Caco-2 (cell line): ENCODE measurements at regions not wholly inside any gene's neighbourhood (a gene's known extent, or its start where the extent isn't known, plus 50 kb on each side); places are given as distances from the start of the nearest gene placed in this dataset.

Experiments
- BruUV-seq: library from RNA; stranded (reverse); fragments of 400-500 nt; replicated peaks from 2 replicates; lab custom pipeline; 2021; lab: Mats Ljungman, UMichigan
- CTCF ChIA-PET: fragments of 300-600 bp; sonication (Branson Sonifier 250); formaldehyde crosslinking; loops from one replicate; lab custom pipeline; 2022; ENCODE audit warnings: antibody characterized with exemption; lab: Charles Lee
- POLR2A ChIA-PET: fragments of 300-600 bp; sonication (Branson Sonifier 250); formaldehyde crosslinking; loops from one replicate; lab custom pipeline; 2022; ENCODE audit warnings: antibody characterized with exemption; lab: Charles Lee
- DNase-seq, 2 experiments: peaks; one replicate each; pipeline versions ENCODE4 v3.0.0 to v3.0.0-alpha.2; 2020 to 2022
- H3K27me3 ChIP-seq: replicated peaks from 2 replicates; pipeline ENCODE4 v1.6.0; 2011; ENCODE audit warnings: low read length; ENCODE audit not compliant: control insufficient read depth, insufficient read depth
- H3K36me3 ChIP-seq: 2 replicates; pipeline ENCODE4 v1.5.1; 2011; ENCODE audit warnings: low read length; ENCODE audit not compliant: control insufficient read depth, insufficient read depth
- H3K4me1 ChIP-seq: fragments of 250-450 bp; sonication (Bioruptor Pico); 2 replicates; pipeline ENCODE4 v1.5.1; 2020; ENCODE audit warnings: mild to moderate bottlenecking
- H3K4me3 ChIP-seq: 2 replicates; pipeline ENCODE4 v1.5.1; 2011; ENCODE audit warnings: low read depth, mild to moderate bottlenecking, control low read depth, low read length
- H3K9me3 ChIP-seq: fragments of 250-450 bp; sonication (Bioruptor Pico); 2 replicates; pipeline ENCODE4 v1.5.1; 2020; ENCODE audit warnings: mild to moderate bottlenecking, moderate library complexity
- H3K27ac Mint-ChIP-seq: one replicate; pipeline ENCODE4 v1.8.0; 2022; ENCODE audit warnings: mixed read lengths; ENCODE audit not compliant: unreplicated experiment
- H3K27me3 Mint-ChIP-seq: one replicate; pipeline ENCODE4 v1.8.0; 2022; ENCODE audit warnings: mixed read lengths; ENCODE audit not compliant: insufficient read depth, unreplicated experiment
- H3K36me3 Mint-ChIP-seq: one replicate; pipeline ENCODE4 v1.8.0; 2022; ENCODE audit warnings: mild to moderate bottlenecking, mixed read lengths; ENCODE audit not compliant: insufficient read depth, unreplicated experiment
- H3K4me1 Mint-ChIP-seq: one replicate; pipeline ENCODE4 v1.8.0; 2022; ENCODE audit warnings: low read depth, mixed read lengths; ENCODE audit not compliant: unreplicated experiment
- H3K4me3 Mint-ChIP-seq: one replicate; pipeline ENCODE4 v1.8.0; 2022; ENCODE audit warnings: mild to moderate bottlenecking, moderate library complexity, mixed read lengths; ENCODE audit not compliant: unreplicated experiment
- H3K9me3 Mint-ChIP-seq: one replicate; pipeline ENCODE4 v1.8.0; 2022; ENCODE audit warnings: mixed read lengths; ENCODE audit not compliant: unreplicated experiment
- intact Hi-C: fragments of 100-400 bp; cut with micrococcal nuclease; formaldehyde crosslinking; loops from one replicate; pipeline ENCODE4 v1.10.0; 2022; ENCODE audit not compliant: unreplicated experiment
- TF ChIP-seq, protein P1 (sequence below), 2 experiments: fragments of 200-600 bp in 1 of 2; IDR thresholded peaks; 1 replicate in 1 of 2; 2 replicates in 1 of 2; pipeline versions ENCODE4 v1.5.1 to v1.8.0; 2011 to 2022; ENCODE audit warnings: antibody characterized with exemption in 1 of 2, control low read depth in 1 of 2, inconsistent platforms in 1 of 2, low read depth in 1 of 2, low read length in 1 of 2, mild to moderate bottlenecking in 1 of 2, moderate library complexity in 1 of 2; ENCODE audit not compliant: insufficient read depth in 1 of 2, severe bottlenecking in 1 of 2, unreplicated experiment in 1 of 2

DNA sequence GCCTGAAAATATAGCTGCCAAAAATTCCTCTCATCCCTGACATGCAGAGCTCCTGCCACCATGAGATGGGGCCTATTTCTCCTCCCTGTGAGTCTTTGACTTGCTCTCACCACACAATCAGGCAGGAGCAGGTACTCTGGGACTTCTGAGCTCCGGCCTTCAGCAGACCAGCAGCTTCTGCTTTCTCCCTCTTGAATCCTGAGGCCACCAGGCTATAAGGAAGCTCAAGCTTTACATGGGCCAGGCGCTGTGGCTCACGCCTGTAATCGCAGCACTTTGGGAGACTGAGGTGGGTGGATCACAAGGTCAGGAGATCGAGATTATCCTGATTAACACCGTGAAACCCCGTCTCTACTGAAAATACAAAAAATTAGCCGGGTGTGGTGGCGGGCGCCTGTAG, 238.7 kb upstream of the RREB1 start:
- no peaks in the 10 kb centered on the region for H3K27me3 ChIP-seq
- Mint-ChIP-seq H3K9me3 (no peaks in the 10 kb centered on the region), H3K36me3 (no peaks in the 10 kb centered on the region), H3K27ac (peak overlapping the region; percentile 40), H3K4me1 (no peaks in the 10 kb centered on the region), H3K4me3 (no peak overlapping the region), H3K27me3 (no peaks in the 10 kb centered on the region)
- TF ChIP-seq, protein P1, sequence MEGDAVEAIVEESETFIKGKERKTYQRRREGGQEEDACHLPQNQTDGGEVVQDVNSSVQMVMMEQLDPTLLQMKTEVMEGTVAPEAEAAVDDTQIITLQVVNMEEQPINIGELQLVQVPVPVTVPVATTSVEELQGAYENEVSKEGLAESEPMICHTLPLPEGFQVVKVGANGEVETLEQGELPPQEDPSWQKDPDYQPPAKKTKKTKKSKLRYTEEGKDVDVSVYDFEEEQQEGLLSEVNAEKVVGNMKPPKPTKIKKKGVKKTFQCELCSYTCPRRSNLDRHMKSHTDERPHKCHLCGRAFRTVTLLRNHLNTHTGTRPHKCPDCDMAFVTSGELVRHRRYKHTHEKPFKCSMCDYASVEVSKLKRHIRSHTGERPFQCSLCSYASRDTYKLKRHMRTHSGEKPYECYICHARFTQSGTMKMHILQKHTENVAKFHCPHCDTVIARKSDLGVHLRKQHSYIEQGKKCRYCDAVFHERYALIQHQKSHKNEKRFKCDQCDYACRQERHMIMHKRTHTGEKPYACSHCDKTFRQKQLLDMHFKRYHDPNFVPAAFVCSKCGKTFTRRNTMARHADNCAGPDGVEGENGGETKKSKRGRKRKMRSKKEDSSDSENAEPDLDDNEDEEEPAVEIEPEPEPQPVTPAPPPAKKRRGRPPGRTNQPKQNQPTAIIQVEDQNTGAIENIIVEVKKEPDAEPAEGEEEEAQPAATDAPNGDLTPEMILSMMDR (IDR thresholded peaks at IDR 0.05; ENCODE audit: insufficient read depth in 1 of 2, low read depth in 1 of 2, low read length in 1 of 2, severe bottlenecking in 1 of 2, unreplicated experiment in 1 of 2), result no peak
- no peaks in the 10 kb centered on the region for H3K36me3 ChIP-seq
- ChIA-PET POLR2A (no interaction called here), CTCF (interaction anchor here (0.6 kb wide), 1 partner anchor 349 kb away, joined by 3 read pairs; no protein-coding TSS in a partner anchor)
- H3K4me3 ChIP-seq, result no peak overlapping the region
- no TSS peak for BruUV-seq
- intact Hi-C loops, result no loop called here
- no peaks in the 10 kb centered on the region for H3K9me3 ChIP-seq
- H3K4me1 ChIP-seq, result no peaks in the 10 kb centered on the region
- no peak for DNase-seq

GRCh38 chr6:6870921-6871320, 236.8 kb upstream of the RREB1 start:
- DNase-seq, result no peak
- Mint-ChIP-seq H3K27me3 (no peaks in the 10 kb centered on the region), H3K9me3 (no peaks in the 10 kb centered on the region), H3K4me1 (no peaks in the 10 kb centered on the region), H3K27ac (no peak overlapping the region), H3K36me3 (no peaks in the 10 kb centered on the region), H3K4me3 (no peak overlapping the region)
- H3K4me1 ChIP-seq, result no peaks in the 10 kb centered on the region
- no TSS peak for BruUV-seq
- no peaks in the 10 kb centered on the region for H3K36me3 ChIP-seq
- TF ChIP-seq, protein P1 (IDR thresholded peaks at IDR 0.05; ENCODE audit: insufficient read depth in 1 of 2, low read depth in 1 of 2, low read length in 1 of 2, severe bottlenecking in 1 of 2, unreplicated experiment in 1 of 2), result no peak
- intact Hi-C loops, result no loop called here
- ChIA-PET CTCF (interaction anchor here (0.7 kb wide), 1 partner anchor 18 kb away, joined by 3 read pairs; no protein-coding TSS in a partner anchor), POLR2A (no interaction called here)
- H3K27me3 ChIP-seq, result no peaks in the 10 kb centered on the region
- H3K9me3 ChIP-seq, result no peaks in the 10 kb centered on the region
- H3K4me3 ChIP-seq, result no peak overlapping the region

DNA sequence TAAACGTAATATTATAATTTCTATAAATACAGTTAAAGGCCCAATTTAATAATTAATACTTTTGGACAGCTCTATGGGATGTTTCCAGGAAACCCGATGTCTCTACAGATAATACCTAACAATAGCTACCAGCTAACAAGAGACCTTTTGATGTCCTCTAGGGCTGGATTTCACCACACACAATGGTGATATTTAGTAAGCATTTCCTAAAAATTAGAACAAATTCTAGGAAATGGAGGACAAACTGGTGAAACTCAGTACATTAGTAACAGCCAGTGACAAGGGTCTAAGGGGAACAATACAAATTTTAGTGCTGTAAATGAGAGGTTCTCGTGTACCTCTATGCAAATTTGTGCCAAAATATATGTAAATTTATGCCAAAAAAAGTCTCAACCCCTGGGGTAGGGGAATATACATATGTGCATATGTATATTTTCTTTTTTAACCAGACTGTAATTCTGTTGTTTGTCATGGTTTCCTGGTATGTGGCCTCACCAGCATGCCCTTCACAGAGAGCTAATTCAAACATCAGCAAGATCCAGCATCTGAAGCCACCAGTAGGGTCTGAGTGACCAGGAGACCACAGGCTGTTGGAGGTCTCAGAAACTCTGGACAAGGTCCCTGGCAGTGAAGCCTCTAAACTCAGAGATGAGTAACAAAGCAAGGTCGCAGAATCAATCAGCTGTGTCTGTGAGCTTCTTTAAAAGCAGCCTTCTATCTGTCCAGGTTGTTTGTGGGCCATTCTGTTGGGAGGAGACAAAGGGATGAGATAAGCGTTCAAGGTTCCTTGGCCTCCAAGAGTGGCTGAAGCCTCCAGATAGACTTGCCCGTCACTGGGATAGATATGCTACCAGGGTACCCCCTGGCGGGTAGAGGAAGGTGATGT, 235.1 kb upstream of the RREB1 start:
- H3K4me3 ChIP-seq, result no peak overlapping the region
- CTCF ChIA-PET, result no interaction called here
- no TSS peak for BruUV-seq

More for the DNA sequence above, 235.1 kb upstream of the RREB1 start:
- Histone ChIP-seq H3K27me3 (no peaks in the 10 kb centered on the region), H3K9me3 (no peaks in the 10 kb centered on the region), H3K4me1 (no peaks in the 10 kb centered on the region), H3K36me3 (no peaks in the 10 kb centered on the region)
- Mint-ChIP-seq H3K4me1 (no peaks in the 10 kb centered on the region), H3K27ac (no peak overlapping the region), H3K36me3 (no peaks in the 10 kb centered on the region), H3K9me3 (no peaks in the 10 kb centered on the region), H3K27me3 (no peaks in the 10 kb centered on the region), H3K4me3 (no peak overlapping the region)
- POLR2A ChIA-PET, result no interaction called here
- TF ChIP-seq, protein P1 (IDR thresholded peaks at IDR 0.05; ENCODE audit: insufficient read depth in 1 of 2, low read depth in 1 of 2, low read length in 1 of 2, severe bottlenecking in 1 of 2, unreplicated experiment in 1 of 2), result no peak
- no peak for DNase-seq
- intact Hi-C loops, result no loop called here
